ENCODE measurements at regions not wholly inside any gene's neighbourhood (a gene's known extent, or its start where the extent isn't known, plus 50 kb on each side); places are given as distances from the start of the nearest gene placed in this dataset.

DNA sequence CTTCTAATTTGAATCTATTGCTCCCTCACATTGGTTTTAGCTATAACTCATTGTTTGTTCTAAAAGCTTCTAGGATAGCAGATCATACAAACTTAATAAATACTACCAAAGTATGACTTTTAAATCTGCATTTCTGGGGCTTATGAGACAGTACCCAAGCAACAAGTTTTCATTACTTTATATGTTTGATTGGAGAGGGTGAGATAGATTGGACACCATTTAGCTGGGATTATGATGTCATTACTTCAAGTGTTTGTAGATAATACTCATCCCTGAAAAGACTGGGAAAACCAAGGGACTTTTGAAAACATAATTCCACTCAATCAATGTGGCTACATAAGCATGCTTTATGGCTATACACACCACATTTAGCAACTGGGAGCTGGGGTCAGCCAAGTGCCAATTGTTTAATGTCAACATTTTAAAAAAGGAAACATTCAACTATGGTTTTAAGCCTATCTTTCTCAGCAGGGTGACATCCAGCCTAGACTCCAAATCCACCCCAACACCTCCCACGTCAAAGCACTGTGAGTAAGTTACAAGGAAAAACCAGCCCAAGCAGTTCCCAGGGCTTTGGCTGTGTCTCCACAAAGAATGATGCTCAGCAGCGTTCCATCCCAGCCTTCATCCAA is 119.9 kb downstream of the ETAA1 start:
- Histone ChIP-seq H3K4me1 (ENCODE audit: control insufficient read depth, insufficient read depth, low read length) (no peaks in the 10 kb centered on the region), H3K9ac (ENCODE audit: low read depth, low read length) (no peak overlapping the region), H3K27me3 (ENCODE audit: control insufficient read depth, insufficient read depth, low read length) (no peaks in the 10 kb centered on the region), H3K36me3 (ENCODE audit: control insufficient read depth, insufficient read depth, low read length) (no peaks in the 10 kb centered on the region), H3K4me3 (ENCODE audit: low read depth, low read length) (no peak overlapping the region), H3K9me3 (ENCODE audit: control insufficient read depth, insufficient read depth, low read length) (no peaks in the 10 kb centered on the region), H3K27ac (ENCODE audit: low read depth, low read length) (no peak overlapping the region)

GRCh38 chr2:67522148-67522547 is 125.0 kb downstream of the ETAA1 start:
- H3K9ac ChIP-seq (ENCODE audit: low read depth, low read length) = no peak overlapping the region
- no peak overlapping the region for H3K4me3 ChIP-seq (ENCODE audit: low read depth, low read length)
- no peaks in the 10 kb centered on the region for H3K27me3 ChIP-seq (ENCODE audit: control insufficient read depth, insufficient read depth, low read length)
- no peaks in the 10 kb centered on the region for H3K9me3 ChIP-seq (ENCODE audit: control insufficient read depth, insufficient read depth, low read length)
- H3K4me1 ChIP-seq (ENCODE audit: control insufficient read depth, insufficient read depth, low read length) = no peaks in the 10 kb centered on the region
- no peak overlapping the region for H3K27ac ChIP-seq (ENCODE audit: low read depth, low read length)
- no peaks in the 10 kb centered on the region for H3K36me3 ChIP-seq (ENCODE audit: control insufficient read depth, insufficient read depth, low read length)

- H3K27me3 ChIP-seq (ENCODE audit: control insufficient read depth, insufficient read depth, low read length) = no peaks in the 10 kb centered on the region
- H3K9me3 ChIP-seq (ENCODE audit: control insufficient read depth, insufficient read depth, low read length) = no peaks in the 10 kb centered on the region
- H3K4me1 ChIP-seq (ENCODE audit: control insufficient read depth, insufficient read depth, low read length) = no peaks in the 10 kb centered on the region
Measured at GRCh38 chr2:67524213-67524612, 127.1 kb downstream of the ETAA1 start.

DNA sequence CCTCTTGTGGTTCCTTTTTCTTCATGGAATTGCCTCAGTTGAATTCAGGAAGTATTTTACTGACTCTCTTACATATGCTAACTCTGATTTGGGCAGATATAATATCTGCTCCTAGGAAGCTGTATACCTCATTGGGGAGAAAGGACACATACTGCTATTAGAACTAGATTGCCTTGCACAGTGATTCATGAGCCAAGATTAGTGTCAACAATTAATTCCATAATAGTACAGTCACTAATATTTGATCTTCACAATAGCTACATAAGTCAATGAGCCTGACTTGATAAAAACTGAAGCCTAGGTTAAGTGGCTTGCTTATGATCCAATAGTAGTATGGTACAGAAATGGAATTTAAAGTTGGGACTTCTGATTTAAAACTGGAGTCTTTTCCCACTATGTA is 127.6 kb downstream of the ETAA1 start:
- Histone ChIP-seq H3K4me1 (ENCODE audit: control insufficient read depth, insufficient read depth, low read length) (no peaks in the 10 kb centered on the region), H3K9me3 (ENCODE audit: control insufficient read depth, insufficient read depth, low read length) (no peaks in the 10 kb centered on the region), H3K36me3 (ENCODE audit: control insufficient read depth, insufficient read depth, low read length) (no peaks in the 10 kb centered on the region), H3K27me3 (ENCODE audit: control insufficient read depth, insufficient read depth, low read length) (no peaks in the 10 kb centered on the region), H3K4me3 (ENCODE audit: low read depth, low read length) (no peak overlapping the region), H3K27ac (ENCODE audit: low read depth, low read length) (no peak overlapping the region), H3K9ac (ENCODE audit: low read depth, low read length) (no peak overlapping the region)

More at GRCh38 chr2:67524213-67524612, 127.1 kb downstream of the ETAA1 start:
- Histone ChIP-seq H3K36me3 (ENCODE audit: control insufficient read depth, insufficient read depth, low read length) (no peaks in the 10 kb centered on the region), H3K4me3 (ENCODE audit: low read depth, low read length) (no peak overlapping the region), H3K9ac (ENCODE audit: low read depth, low read length) (no peak overlapping the region), H3K27ac (ENCODE audit: low read depth, low read length) (no peak overlapping the region)

- Histone ChIP-seq H3K27ac (ENCODE audit: low read depth, low read length) (no peak overlapping the region), H3K4me1 (ENCODE audit: control insufficient read depth, insufficient read depth, low read length) (no peaks in the 10 kb centered on the region), H3K4me3 (ENCODE audit: low read depth, low read length) (no peak overlapping the region), H3K36me3 (ENCODE audit: control insufficient read depth, insufficient read depth, low read length) (no peaks in the 10 kb centered on the region), H3K9me3 (ENCODE audit: control insufficient read depth, insufficient read depth, low read length) (no peaks in the 10 kb centered on the region), H3K27me3 (ENCODE audit: control insufficient read depth, insufficient read depth, low read length) (no peaks in the 10 kb centered on the region), H3K9ac (ENCODE audit: low read depth, low read length) (no peak overlapping the region)
Measured at GRCh38 chr2:67526283-67526682, 129.2 kb downstream of the ETAA1 start.

DNA sequence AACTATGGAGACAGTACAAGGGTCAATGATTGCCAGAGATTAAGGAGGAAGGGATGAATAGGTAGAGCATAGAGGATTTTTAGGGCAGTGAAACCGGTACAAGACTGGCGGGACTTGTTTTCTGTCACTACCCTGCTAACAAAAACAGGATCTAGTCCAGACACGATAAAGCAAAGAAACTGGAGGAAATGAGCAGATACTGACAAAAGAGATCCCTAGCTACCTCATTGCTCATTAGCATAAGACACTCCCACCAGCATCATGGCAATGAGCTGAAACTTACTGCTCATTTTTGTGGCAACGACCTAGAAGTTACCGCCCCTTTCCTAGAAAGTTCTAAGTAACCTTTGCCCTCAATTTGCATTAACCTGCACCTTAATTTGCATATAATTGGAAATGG is 131.2 kb downstream of the ETAA1 start:
- no peaks in the 10 kb centered on the region for H3K9me3 ChIP-seq (ENCODE audit: control insufficient read depth, insufficient read depth, low read length)
- H3K9ac ChIP-seq (ENCODE audit: low read depth, low read length) = no peak overlapping the region
- no peaks in the 10 kb centered on the region for H3K27me3 ChIP-seq (ENCODE audit: control insufficient read depth, insufficient read depth, low read length)
- H3K4me3 ChIP-seq (ENCODE audit: low read depth, low read length) = no peak overlapping the region
- no peaks in the 10 kb centered on the region for H3K36me3 ChIP-seq (ENCODE audit: control insufficient read depth, insufficient read depth, low read length)
- H3K27ac ChIP-seq (ENCODE audit: low read depth, low read length) = no peak overlapping the region
- no peaks in the 10 kb centered on the region for H3K4me1 ChIP-seq (ENCODE audit: control insufficient read depth, insufficient read depth, low read length)

DNA sequence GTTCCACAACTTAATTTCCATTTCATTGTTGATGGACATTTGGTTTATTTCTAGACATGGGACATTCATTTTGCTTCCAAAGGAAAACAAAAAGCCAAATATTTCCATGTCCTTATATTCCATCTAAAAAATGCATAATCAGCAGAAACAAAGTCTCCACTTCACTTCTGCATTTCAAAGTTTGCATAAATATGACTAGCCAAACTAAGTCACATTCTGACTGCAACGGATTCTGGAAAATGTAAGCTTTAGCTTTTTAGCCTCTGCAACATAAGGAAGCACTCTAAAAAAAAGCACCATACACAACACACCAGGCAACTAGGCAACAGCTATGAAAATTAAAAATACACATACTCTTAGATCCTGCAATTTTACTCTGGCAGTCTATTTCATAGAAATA is 135.3 kb downstream of the ETAA1 start:
- Histone ChIP-seq H3K4me3 (ENCODE audit: low read depth, low read length) (no peak overlapping the region), H3K27me3 (ENCODE audit: control insufficient read depth, insufficient read depth, low read length) (no peaks in the 10 kb centered on the region), H3K9me3 (ENCODE audit: control insufficient read depth, insufficient read depth, low read length) (no peaks in the 10 kb centered on the region), H3K27ac (ENCODE audit: low read depth, low read length) (no peak overlapping the region), H3K36me3 (ENCODE audit: control insufficient read depth, insufficient read depth, low read length) (no peaks in the 10 kb centered on the region), H3K4me1 (ENCODE audit: control insufficient read depth, insufficient read depth, low read length) (no peaks in the 10 kb centered on the region), H3K9ac (ENCODE audit: low read depth, low read length) (no peak overlapping the region)

DNA sequence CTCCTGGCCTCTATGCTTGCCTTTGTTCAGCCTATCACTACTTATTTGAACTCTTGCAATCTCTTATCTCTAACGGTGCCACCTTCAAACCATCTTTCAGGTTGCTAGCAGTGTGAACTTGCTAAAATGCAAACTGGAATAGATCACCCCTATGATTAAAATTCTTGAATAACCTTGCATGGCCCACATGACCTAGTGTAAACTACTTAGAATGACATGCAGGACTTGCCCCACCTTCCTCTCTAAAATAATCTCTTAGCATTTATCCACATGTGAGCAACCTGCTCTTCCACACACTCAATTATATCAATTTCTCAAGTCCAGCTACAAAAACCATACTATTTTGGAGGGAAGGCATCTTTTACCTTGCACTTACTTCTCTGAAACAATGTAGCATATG is 137.6 kb downstream of the ETAA1 start:
- Histone ChIP-seq H3K4me1 (ENCODE audit: control insufficient read depth, insufficient read depth, low read length) (no peaks in the 10 kb centered on the region), H3K9ac (ENCODE audit: low read depth, low read length) (no peak overlapping the region), H3K36me3 (ENCODE audit: control insufficient read depth, insufficient read depth, low read length) (no peaks in the 10 kb centered on the region), H3K27me3 (ENCODE audit: control insufficient read depth, insufficient read depth, low read length) (no peaks in the 10 kb centered on the region), H3K9me3 (ENCODE audit: control insufficient read depth, insufficient read depth, low read length) (0 out of 2 replicates have a peak, but pooled peaks cover 7% of the 10 kb centered on the region), H3K4me3 (ENCODE audit: low read depth, low read length) (no peak overlapping the region), H3K27ac (ENCODE audit: low read depth, low read length) (no peak overlapping the region)

DNA sequence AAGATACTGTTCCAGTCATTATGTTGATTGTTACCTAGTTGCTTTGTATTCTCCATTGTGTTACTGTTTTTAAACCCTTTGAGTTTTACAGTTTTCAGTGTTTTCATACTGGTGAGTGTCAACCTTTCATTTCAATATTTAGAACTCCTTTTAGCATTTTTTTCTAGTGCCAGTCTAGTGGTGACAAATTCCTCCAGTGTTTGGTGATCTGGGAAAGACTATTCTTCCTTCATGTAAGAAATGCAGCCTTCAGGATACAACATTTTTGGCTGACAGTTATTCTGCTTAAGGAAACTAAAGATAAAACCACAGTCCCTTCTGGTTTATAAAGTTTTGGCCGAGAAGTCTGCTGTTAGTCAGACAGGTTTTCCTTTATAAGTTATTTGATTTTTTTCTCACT is 143.8 kb downstream of the ETAA1 start:
- Histone ChIP-seq H3K36me3 (ENCODE audit: control insufficient read depth, insufficient read depth, low read length) (no peaks in the 10 kb centered on the region), H3K4me1 (ENCODE audit: control insufficient read depth, insufficient read depth, low read length) (no peaks in the 10 kb centered on the region), H3K9ac (ENCODE audit: low read depth, low read length) (no peak overlapping the region), H3K27me3 (ENCODE audit: control insufficient read depth, insufficient read depth, low read length) (no peaks in the 10 kb centered on the region), H3K27ac (ENCODE audit: low read depth, low read length) (no peak overlapping the region), H3K9me3 (ENCODE audit: control insufficient read depth, insufficient read depth, low read length) (peaks cover 7% of the 10 kb centered on the region; the same call in 1 of the 2 replicates), H3K4me3 (ENCODE audit: low read depth, low read length) (no peak overlapping the region)

GRCh38 chr2:67544286-67544685 is 147.2 kb downstream of the ETAA1 start:
- Histone ChIP-seq H3K27ac (ENCODE audit: low read depth, low read length) (no peak overlapping the region), H3K4me3 (ENCODE audit: low read depth, low read length) (no peak overlapping the region), H3K4me1 (ENCODE audit: control insufficient read depth, insufficient read depth, low read length) (peaks cover 9% of the 10 kb centered on the region; the same call in 1 of the 2 replicates), H3K9ac (ENCODE audit: low read depth, low read length) (no peak overlapping the region), H3K36me3 (ENCODE audit: control insufficient read depth, insufficient read depth, low read length) (no peaks in the 10 kb centered on the region), H3K9me3 (ENCODE audit: control insufficient read depth, insufficient read depth, low read length) (no peaks in the 10 kb centered on the region; the same call in 1 of the 2 replicates), H3K27me3 (ENCODE audit: control insufficient read depth, insufficient read depth, low read length) (no peaks in the 10 kb centered on the region)

- Histone ChIP-seq H3K36me3 (ENCODE audit: control insufficient read depth, insufficient read depth, low read length) (no peaks in the 10 kb centered on the region), H3K27me3 (ENCODE audit: control insufficient read depth, insufficient read depth, low read length) (no peaks in the 10 kb centered on the region), H3K27ac (ENCODE audit: low read depth, low read length) (no peak overlapping the region), H3K9me3 (ENCODE audit: control insufficient read depth, insufficient read depth, low read length) (no peaks in the 10 kb centered on the region; the same call in 1 of the 2 replicates), H3K9ac (ENCODE audit: low read depth, low read length) (no peak overlapping the region), H3K4me1 (ENCODE audit: control insufficient read depth, insufficient read depth, low read length) (peaks cover 9% of the 10 kb centered on the region; the same call in 1 of the 2 replicates), H3K4me3 (ENCODE audit: low read depth, low read length) (no peak overlapping the region)
Measured at GRCh38 chr2:67548317-67549201, 151.4 kb downstream of the ETAA1 start.
